PFSK-1 (cell line): ENCODE measurements at regions not wholly inside any gene's neighbourhood (a gene's known extent, or its start where the extent isn't known, plus 50 kb on each side); places are given as distances from the start of the nearest gene placed in this dataset.

Source experiments
- POLR2AphosphoS5 ChIP-seq: IDR thresholded peaks from 2 replicates; pipeline ENCODE4 v1.6.1; 2012; ENCODE audit warnings: low read depth, mild to moderate bottlenecking, control low read depth, low read length, moderate library complexity
- SIN3A ChIP-seq: IDR thresholded peaks from 2 replicates; pipeline ENCODE4 v1.6.1; 2012; ENCODE audit warnings: mild to moderate bottlenecking, low read length, moderate library complexity, borderline replicate concordance; ENCODE audit not compliant: insufficient read depth
- TAF1 ChIP-seq: IDR thresholded peaks from 2 replicates; pipeline ENCODE4 v1.6.1; 2012; ENCODE audit warnings: low read length, control low read depth, borderline replicate concordance; ENCODE audit not compliant: insufficient read depth
- TF ChIP-seq, protein P1 (sequence below), 2 experiments: IDR thresholded peaks; 2 replicates each; pipeline versions ENCODE4 v1.6.1 to v1.8.0; 2011 to 2012; ENCODE audit warnings: low read depth in 2 of 2, low read length in 2 of 2, control low read depth in 1 of 2, inconsistent platforms in 1 of 2, mild to moderate bottlenecking in 1 of 2, moderate library complexity in 1 of 2; ENCODE audit not compliant: insufficient read depth in 1 of 2

DNA sequence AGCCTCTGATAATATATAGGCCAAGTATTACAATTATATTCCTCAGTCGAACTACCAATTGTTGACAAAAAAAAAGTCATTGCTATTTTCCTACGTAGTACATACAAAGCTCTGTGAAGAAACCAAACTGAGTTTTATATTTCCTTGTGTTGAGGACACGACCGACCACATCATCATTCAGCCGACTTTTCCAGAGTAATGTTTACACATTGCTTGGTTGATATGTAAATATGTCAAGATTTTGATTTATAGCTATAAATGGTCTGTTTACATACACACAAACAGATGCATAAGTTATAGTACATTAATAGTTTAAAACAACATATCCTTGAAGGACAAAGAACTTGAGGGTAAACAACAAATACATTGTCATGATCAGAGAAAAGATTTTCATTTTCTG is 121.5 kb downstream of the CRPPA start:
- no peak for TF ChIP-seq POLR2AphosphoS5
- TF ChIP-seq, protein P1, sequence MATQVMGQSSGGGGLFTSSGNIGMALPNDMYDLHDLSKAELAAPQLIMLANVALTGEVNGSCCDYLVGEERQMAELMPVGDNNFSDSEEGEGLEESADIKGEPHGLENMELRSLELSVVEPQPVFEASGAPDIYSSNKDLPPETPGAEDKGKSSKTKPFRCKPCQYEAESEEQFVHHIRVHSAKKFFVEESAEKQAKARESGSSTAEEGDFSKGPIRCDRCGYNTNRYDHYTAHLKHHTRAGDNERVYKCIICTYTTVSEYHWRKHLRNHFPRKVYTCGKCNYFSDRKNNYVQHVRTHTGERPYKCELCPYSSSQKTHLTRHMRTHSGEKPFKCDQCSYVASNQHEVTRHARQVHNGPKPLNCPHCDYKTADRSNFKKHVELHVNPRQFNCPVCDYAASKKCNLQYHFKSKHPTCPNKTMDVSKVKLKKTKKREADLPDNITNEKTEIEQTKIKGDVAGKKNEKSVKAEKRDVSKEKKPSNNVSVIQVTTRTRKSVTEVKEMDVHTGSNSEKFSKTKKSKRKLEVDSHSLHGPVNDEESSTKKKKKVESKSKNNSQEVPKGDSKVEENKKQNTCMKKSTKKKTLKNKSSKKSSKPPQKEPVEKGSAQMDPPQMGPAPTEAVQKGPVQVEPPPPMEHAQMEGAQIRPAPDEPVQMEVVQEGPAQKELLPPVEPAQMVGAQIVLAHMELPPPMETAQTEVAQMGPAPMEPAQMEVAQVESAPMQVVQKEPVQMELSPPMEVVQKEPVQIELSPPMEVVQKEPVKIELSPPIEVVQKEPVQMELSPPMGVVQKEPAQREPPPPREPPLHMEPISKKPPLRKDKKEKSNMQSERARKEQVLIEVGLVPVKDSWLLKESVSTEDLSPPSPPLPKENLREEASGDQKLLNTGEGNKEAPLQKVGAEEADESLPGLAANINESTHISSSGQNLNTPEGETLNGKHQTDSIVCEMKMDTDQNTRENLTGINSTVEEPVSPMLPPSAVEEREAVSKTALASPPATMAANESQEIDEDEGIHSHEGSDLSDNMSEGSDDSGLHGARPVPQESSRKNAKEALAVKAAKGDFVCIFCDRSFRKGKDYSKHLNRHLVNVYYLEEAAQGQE (IDR thresholded peaks at IDR 0.05; ENCODE audit: insufficient read depth in 1 of 2, low read depth in 2 of 2, low read length in 2 of 2): no peak
- no peak for TF ChIP-seq SIN3A
- TF ChIP-seq TAF1: no peak
